ENCODE measurements at regions not wholly inside any gene's neighbourhood (a gene's known extent, or its start where the extent isn't known, plus 50 kb on each side); places are given as distances from the start of the nearest gene placed in this dataset.

DNA sequence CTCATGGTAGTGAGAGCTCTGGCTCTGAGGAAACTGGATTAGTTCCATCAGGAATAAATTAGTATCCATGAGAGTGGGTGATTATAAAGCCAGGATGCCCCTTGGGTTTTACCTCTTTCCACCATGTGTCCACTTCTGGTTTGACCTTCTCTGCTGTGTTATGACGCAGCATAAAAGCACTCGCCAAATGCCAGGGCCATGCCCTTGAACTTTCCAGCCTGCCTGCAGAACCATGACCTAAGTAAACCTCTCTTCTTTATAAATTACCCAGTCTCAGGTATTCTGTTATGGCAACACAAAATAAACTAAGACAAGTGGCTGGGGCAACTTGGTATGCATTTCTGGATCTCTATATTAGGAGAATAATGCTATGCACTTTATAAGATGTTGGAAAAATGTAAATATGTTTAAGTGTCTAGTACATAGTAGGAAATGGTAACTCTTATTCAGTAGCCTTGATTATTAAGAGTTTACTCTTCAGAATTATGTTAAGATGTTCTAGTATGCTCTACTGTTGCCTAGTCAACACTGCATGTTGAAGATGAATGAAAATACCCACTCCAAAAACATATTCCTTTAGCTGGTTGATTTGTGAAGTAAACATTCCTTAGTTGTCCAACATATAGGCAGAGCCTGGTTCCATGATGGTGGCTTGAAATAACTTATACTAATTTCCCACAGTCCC lies 455.6 kb upstream of the TMPO start:
- BruUV-seq (replicated peaks), result no TSS peak
- H3K27ac ChIP-seq (ENCODE audit: low read depth, low read length, poor library complexity, severe bottlenecking), result no peak overlapping the region
- no peak overlapping the region for H3K4me3 ChIP-seq (ENCODE audit: low read depth, low read length, poor library complexity, severe bottlenecking)
- H3K4me1 ChIP-seq (ENCODE audit: insufficient read depth, low read length, poor library complexity, severe bottlenecking), result no peaks in the 10 kb centered on the region
- intact Hi-C loops (cut with micrococcal nuclease; ENCODE audit: unreplicated experiment), result no loop called here
- H3K9me2 ChIP-seq (ENCODE audit: insufficient read depth, low read length), result no peaks in the 10 kb centered on the region
- TF ChIP-seq CTCF (conservative IDR thresholded peaks at IDR 0.05; ENCODE audit: low read length), result no peak
- no peak for TF ChIP-seq EZH2phosphoT487 (IDR thresholded peaks at IDR 0.05; ENCODE audit: borderline replicate concordance, low read depth, low read length)
- no peaks in the 10 kb centered on the region for H3K36me3 ChIP-seq (ENCODE audit: insufficient read depth, low read length)
- H4K20me1 ChIP-seq (ENCODE audit: insufficient read depth, low read length), result no peaks in the 10 kb centered on the region
- POLR2A ChIA-PET, result interaction anchor here (1.8 kb wide), 1 partner anchor 8 kb away, joined by 6 read pairs; no protein-coding TSS in a partner anchor
- H3K79me2 ChIP-seq (ENCODE audit: insufficient read depth, low read depth, low read length), result no peaks in the 10 kb centered on the region
- CTCF ChIA-PET (ENCODE audit: unreplicated experiment), result no interaction called here
- DNase-seq (ENCODE audit: low spot score), result no peak
- no peak overlapping the region for H2AFZ ChIP-seq (ENCODE audit: low read length)
- no peaks in the 10 kb centered on the region for H3K9me3 ChIP-seq (ENCODE audit: low read length)
- H3K4me2 ChIP-seq (ENCODE audit: low read length), result no peak overlapping the region

- H3K79me2 ChIP-seq (ENCODE audit: insufficient read depth, low read depth, low read length), result no peaks in the 10 kb centered on the region
- no peaks in the 10 kb centered on the region for H3K36me3 ChIP-seq (ENCODE audit: insufficient read depth, low read length)
- no peak for DNase-seq (ENCODE audit: low spot score)
- intact Hi-C loops (cut with micrococcal nuclease; ENCODE audit: unreplicated experiment), result no loop called here
- no peak for TF ChIP-seq CTCF (conservative IDR thresholded peaks at IDR 0.05; ENCODE audit: low read length)
- TF ChIP-seq EZH2phosphoT487 (IDR thresholded peaks at IDR 0.05; ENCODE audit: borderline replicate concordance, low read depth, low read length), result no peak
- no peak overlapping the region for H2AFZ ChIP-seq (ENCODE audit: low read length)
- H3K27ac ChIP-seq (ENCODE audit: low read depth, low read length, poor library complexity, severe bottlenecking), result no peak overlapping the region
- no peaks in the 10 kb centered on the region for H3K9me3 ChIP-seq (ENCODE audit: low read length)
- H3K4me2 ChIP-seq (ENCODE audit: low read length), result no peak overlapping the region
- ChIA-PET POLR2A (interaction anchor here (1.8 kb wide), 1 partner anchor 8 kb away, joined by 6 read pairs; no protein-coding TSS in a partner anchor), CTCF (ENCODE audit: unreplicated experiment) (no interaction called here)
- H4K20me1 ChIP-seq (ENCODE audit: insufficient read depth, low read length), result no peaks in the 10 kb centered on the region
- BruUV-seq (replicated peaks), result no TSS peak
- H3K4me1 ChIP-seq (ENCODE audit: insufficient read depth, low read length, poor library complexity, severe bottlenecking), result no peaks in the 10 kb centered on the region
- H3K4me3 ChIP-seq (ENCODE audit: low read depth, low read length, poor library complexity, severe bottlenecking), result no peak overlapping the region
- no peaks in the 10 kb centered on the region for H3K9me2 ChIP-seq (ENCODE audit: insufficient read depth, low read length)
Measured at GRCh38 chr12:98060411-98060810, 455.0 kb upstream of the TMPO start.

- Histone ChIP-seq H3K4me3 (ENCODE audit: low read depth, low read length, poor library complexity, severe bottlenecking) (no peak overlapping the region), H3K9me2 (ENCODE audit: insufficient read depth, low read length) (no peaks in the 10 kb centered on the region), H3K79me2 (ENCODE audit: insufficient read depth, low read depth, low read length) (no peaks in the 10 kb centered on the region), H3K36me3 (ENCODE audit: insufficient read depth, low read length) (no peaks in the 10 kb centered on the region), H3K9me3 (ENCODE audit: low read length) (no peaks in the 10 kb centered on the region), H3K4me2 (ENCODE audit: low read length) (no peak overlapping the region), H4K20me1 (ENCODE audit: insufficient read depth, low read length) (no peaks in the 10 kb centered on the region), H3K27ac (ENCODE audit: low read depth, low read length, poor library complexity, severe bottlenecking) (no peak overlapping the region), H3K4me1 (ENCODE audit: insufficient read depth, low read length, poor library complexity, severe bottlenecking) (no peaks in the 10 kb centered on the region), H2AFZ (ENCODE audit: low read length) (no peak overlapping the region)
- intact Hi-C loops (cut with micrococcal nuclease; ENCODE audit: unreplicated experiment), result no loop called here
- no TSS peak for BruUV-seq (replicated peaks)
- no peak for TF ChIP-seq EZH2phosphoT487 (IDR thresholded peaks at IDR 0.05; ENCODE audit: borderline replicate concordance, low read depth, low read length)
- TF ChIP-seq CTCF (conservative IDR thresholded peaks at IDR 0.05; ENCODE audit: low read length), result no peak
- no peak for DNase-seq (ENCODE audit: low spot score)
- CTCF ChIA-PET (ENCODE audit: unreplicated experiment), result no interaction called here
- POLR2A ChIA-PET, result interaction anchor here (0.7 to 0.9 kb wide), 2 partner anchors 11 to 334 kb away, joined by 3 to 4 read pairs; no protein-coding TSS in a partner anchor
Measured at GRCh38 chr12:98062464-98063245, 452.7 kb upstream of the TMPO start.
